Keratinocyte (primary cell): ENCODE measurements at regions not wholly inside any gene's neighbourhood (a gene's known extent, or its start where the extent isn't known, plus 50 kb on each side); places are given as distances from the start of the nearest gene placed in this dataset.

Experiments used
- CTCF ChIP-seq, 3 experiments: IDR thresholded peaks in 1 of 3; conservative IDR thresholded peaks in 1 of 3; optimal IDR thresholded peaks in 1 of 3; 2 replicates in 2 of 3; 3 replicates in 1 of 3; pipeline versions ENCODE3 to v1.5.1; 2011; ENCODE audit warnings: low read length in 3 of 3, mild to moderate bottlenecking in 3 of 3, moderate library complexity in 2 of 3, control low read depth in 1 of 3, inconsistent platforms in 1 of 3; ENCODE audit not compliant: insufficient read depth in 2 of 3; ENCODE audit errors: extremely low read depth in 1 of 3
- EZH2 ChIP-seq: IDR thresholded peaks from one replicate; pipeline ENCODE4 v1.6.1; 2012; ENCODE audit warnings: inconsistent platforms, mild to moderate bottlenecking, low read length, moderate library complexity

- TF ChIP-seq CTCF (optimal IDR thresholded peaks at IDR 0.05 in 1 of 3, IDR thresholded peaks at IDR 0.05 in 1 of 3, conservative IDR thresholded peaks at IDR 0.05 in 1 of 3; ENCODE audit: extremely low read depth in 1 of 3, insufficient read depth in 2 of 3, low read length in 3 of 3) (no peak), EZH2 (no peak)
Measured at GRCh38 chr4:53788621-53789020, 197.3 kb upstream of the LNX1 start.
